Esophagus muscularis mucosa (tissue), 4 donors: ENCODE measurements at regions not wholly inside any gene's neighbourhood (a gene's known extent, or its start where the extent isn't known, plus 50 kb on each side); places are given as distances from the start of the nearest gene placed in this dataset.

Source experiments
- CTCF ChIP-seq, 3 experiments: fragments of 200-600 bp in 2 of 3; fragments of 450-650 bp in 1 of 3; sonication (generic) in 2 of 3; IDR thresholded peaks; one replicate each; pipeline ENCODE4 v1.5.1; 2017 to 2019; ENCODE audit warnings: antibody characterized with exemption in 3 of 3, mild to moderate bottlenecking in 2 of 3, moderate library complexity in 1 of 3
- EP300 ChIP-seq: sonication (generic); formaldehyde crosslinking; IDR thresholded peaks from one replicate; pipeline ENCODE4 v1.6.1; 2017; ENCODE audit warnings: antibody characterized with exemption
- POLR2A ChIP-seq: fragments of 450-650 bp; IDR thresholded peaks from one replicate; pipeline ENCODE4 v1.6.1; 2017; ENCODE audit warnings: antibody characterized with exemption, moderate library complexity, mild to moderate bottlenecking, low read depth
- POLR2AphosphoS5 ChIP-seq, 2 donors: sonication (generic); formaldehyde crosslinking; IDR thresholded peaks; one replicate each; pipeline ENCODE4 v1.6.1; 2017; ENCODE audit warnings: antibody characterized with exemption in 2 of 2

GRCh38 chr7:97620495-97620894, 111.4 kb upstream of the TAC1 start:
- TF ChIP-seq EP300, result no peak
- no peak for TF ChIP-seq CTCF (IDR thresholded peaks at IDR 0.05)
- TF ChIP-seq POLR2A, result no peak
- no peak for TF ChIP-seq POLR2AphosphoS5 (IDR thresholded peaks at IDR 0.05)
